PC-3 (cell line): ENCODE measurements at regions not wholly inside any gene's neighbourhood (a gene's known extent, or its start where the extent isn't known, plus 50 kb on each side); places are given as distances from the start of the nearest gene placed in this dataset.

ENCODE experiments used
- CTCF ChIP-seq: fragments of 300-600 bp; sonication (generic); conservative IDR thresholded peaks from 2 replicates; pipeline ENCODE4 v1.5.1; 2017; ENCODE audit warnings: antibody characterized with exemption, low read depth, mild to moderate bottlenecking, low read length
- EZH2 ChIP-seq: fragments of 300-600 bp; sonication (generic); IDR thresholded peaks from one replicate; pipeline ENCODE4 v1.6.1; 2017; ENCODE audit warnings: antibody characterized with exemption, mild to moderate bottlenecking, low read length; ENCODE audit not compliant: unreplicated experiment

DNA sequence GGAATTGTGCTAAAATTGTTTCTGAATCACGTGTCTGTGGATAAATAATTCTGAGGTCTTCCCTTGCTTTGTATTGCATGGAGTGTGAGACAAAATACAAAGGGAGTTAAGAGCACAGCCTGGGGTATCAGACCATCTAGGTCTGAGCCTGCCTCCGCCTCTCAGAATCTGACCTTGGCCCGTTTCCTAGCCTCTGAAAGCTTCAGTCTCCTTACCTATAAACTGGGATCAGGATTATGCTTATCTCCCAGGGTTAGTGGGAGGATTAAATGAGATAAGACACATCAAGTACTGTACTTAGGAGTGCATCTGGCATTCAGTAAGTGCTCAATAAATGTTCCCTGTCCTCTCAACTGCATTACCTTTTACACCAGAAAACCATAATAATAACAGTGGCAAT, 140.6 kb upstream of the TENM3 start:
- TF ChIP-seq CTCF: no peak
- TF ChIP-seq EZH2: no peak
